ENCODE measurements at regions not wholly inside any gene's neighbourhood (a gene's known extent, or its start where the extent isn't known, plus 50 kb on each side); places are given as distances from the start of the nearest gene placed in this dataset.

- TF ChIP-seq CTCF (IDR thresholded peaks at IDR 0.05; ENCODE audit: low read depth, low read length, missing input control) (no peak), REST (IDR thresholded peaks at IDR 0.05) (no peak), YY1 (IDR thresholded peaks at IDR 0.05) (no peak), SP1 (IDR thresholded peaks at IDR 0.05) (no peak), FOXA1 (IDR thresholded peaks at IDR 0.05) (no peak), TAF1 (conservative IDR thresholded peaks at IDR 0.05) (no peak)
These were observed 61.0 kb upstream of the SLC24A5 start for GRCh38 chr15:48059791-48060190.

Data from liver (tissue), 3 donors.